Endothelial cell of umbilical vein (primary cell): ENCODE measurements at regions not wholly inside any gene's neighbourhood (a gene's known extent, or its start where the extent isn't known, plus 50 kb on each side); places are given as distances from the start of the nearest gene placed in this dataset.

Experiments
- BruUV-seq: library from RNA; stranded (reverse); fragments of 400-500 nt; replicated peaks from 2 replicates; lab custom pipeline; 2021; lab: Mats Ljungman, UMichigan
- CTCF ChIA-PET: fragments of 300-600, 350-600 bp; sonication (Branson Sonifier 250); formaldehyde crosslinking; loops from one replicate; lab custom pipeline; 2021; ENCODE audit warnings: antibody characterized with exemption, inconsistent platforms; lab: Charles Lee
- POLR2A ChIA-PET: fragments of 300-600, 350-600 bp; sonication (Branson Sonifier 250); formaldehyde crosslinking; loops from one replicate; lab custom pipeline; 2021; ENCODE audit warnings: antibody characterized with exemption, inconsistent platforms; lab: Charles Lee
- DNase-seq: peaks from one replicate; pipeline ENCODE4 v3.0.0-alpha.2; 2011; ENCODE audit warnings: low read depth, low spot score
- FAIRE-seq: peaks from 2 replicates; lab custom pipeline; 2011; peaks lifted over from hg19 to GRCh38; lab: Jason Lieb, UNC
- H2AFZ ChIP-seq: 2 replicates; pipeline ENCODE4 v1.6.0; 2012; ENCODE audit warnings: low read depth, low read length, control low read depth, inconsistent platforms
- H3K27ac ChIP-seq: 2 replicates; pipeline ENCODE4 v1.5.1; 2011; ENCODE audit warnings: low read depth, mild to moderate bottlenecking, control low read depth, low read length, moderate library complexity; ENCODE audit not compliant: insufficient read depth
- H3K27me3 ChIP-seq, 2 experiments: 2 replicates each; pipeline versions ENCODE4 v1.6.0 to v1.6.1; 2011; ENCODE audit warnings: low read length in 2 of 2, mixed read lengths in 1 of 2; ENCODE audit not compliant: control insufficient read depth in 2 of 2, insufficient read depth in 2 of 2
- H3K36me3 ChIP-seq, 2 experiments: 2 replicates in 1 of 2; 3 replicates in 1 of 2; pipeline ENCODE4 v1.5.1; 2011; ENCODE audit warnings: low read length in 2 of 2, mild to moderate bottlenecking in 1 of 2, moderate library complexity in 1 of 2; ENCODE audit not compliant: control insufficient read depth in 2 of 2, insufficient read depth in 2 of 2; ENCODE audit errors: extremely low read depth in 1 of 2
- H3K4me1 ChIP-seq: 3 replicates; pipeline ENCODE4 v1.5.1; 2011; ENCODE audit warnings: mild to moderate bottlenecking, low read length; ENCODE audit not compliant: control insufficient read depth, insufficient read depth; ENCODE audit errors: extremely low read depth
- H3K4me2 ChIP-seq: 2 replicates; pipeline ENCODE4 v1.6.1; 2011; ENCODE audit warnings: low read length, control low read depth, mixed read lengths; ENCODE audit not compliant: insufficient read depth
- H3K4me3 ChIP-seq, 3 experiments: fragments of 200-600 bp in 1 of 3; sonication (generic), shearing (Covaris generic) in 1 of 3; replicated peaks in 1 of 3; 2 replicates each; pipeline ENCODE4 v1.5.1; 2011 to 2016; ENCODE audit warnings: control low read depth in 3 of 3, low read length in 3 of 3, mild to moderate bottlenecking in 2 of 3, inconsistent platforms in 1 of 3, low read depth in 1 of 3, moderate library complexity in 1 of 3; ENCODE audit not compliant: insufficient read depth in 1 of 3
- H3K79me2 ChIP-seq: 2 replicates; pipeline ENCODE4 v1.6.0; 2012; ENCODE audit warnings: low read length, inconsistent platforms; ENCODE audit not compliant: control insufficient read depth, insufficient read depth
- H3K9ac ChIP-seq: replicated peaks from 2 replicates; pipeline ENCODE3; 2011; ENCODE audit warnings: low read length, control low read depth; ENCODE audit not compliant: insufficient read depth; ENCODE audit errors: extremely low read depth
- H3K9me1 ChIP-seq: replicated peaks from 3 replicates; pipeline ENCODE4 v1.6.0; 2011; ENCODE audit warnings: mild to moderate bottlenecking, low read length; ENCODE audit not compliant: control insufficient read depth, insufficient read depth; ENCODE audit errors: extremely low read depth
- H3K9me3 ChIP-seq: replicated peaks from 2 replicates; pipeline ENCODE4 v1.5.1; 2012; ENCODE audit warnings: low read length, inconsistent platforms; ENCODE audit not compliant: control insufficient read depth, insufficient read depth
- H4K20me1 ChIP-seq: replicated peaks from 2 replicates; pipeline ENCODE3; 2011; ENCODE audit warnings: mild to moderate bottlenecking, low read length; ENCODE audit not compliant: control insufficient read depth, insufficient read depth; ENCODE audit errors: extremely low read depth
- EZH2 ChIP-seq: IDR thresholded peaks from 2 replicates; pipeline ENCODE4 v1.6.1; 2012; ENCODE audit warnings: borderline replicate concordance, low read depth, mild to moderate bottlenecking, moderate library complexity, low read length, inconsistent platforms; ENCODE audit not compliant: severe bottlenecking
- MAX ChIP-seq: IDR thresholded peaks from 2 replicates; pipeline ENCODE4 v1.6.1; 2011; ENCODE audit not compliant: insufficient read depth, insufficient read length
- POLR2A ChIP-seq: IDR thresholded peaks from 2 replicates; pipeline ENCODE4 v1.6.1; 2012; ENCODE audit warnings: low read depth, mild to moderate bottlenecking, control low read depth, low read length
- POLR2AphosphoS5 ChIP-seq: IDR thresholded peaks from 2 replicates; pipeline ENCODE4 v1.6.1; 2012; ENCODE audit warnings: low read depth, mild to moderate bottlenecking, control low read depth, low read length, moderate library complexity; ENCODE audit not compliant: insufficient read depth
- dilution Hi-C: fragments of 300-500 bp; cut with MboI; formaldehyde crosslinking; loops from one replicate; pipeline ENCODE4 v1.15.0; 2019; ENCODE audit warnings: low sequenced_read_pairs; ENCODE audit not compliant: extremely low pct_ligation_motif_present
- intact Hi-C: fragments of 100-400 bp; cut with micrococcal nuclease; formaldehyde crosslinking; loops from one replicate; pipeline ENCODE4 v1.10.0; 2022

DNA sequence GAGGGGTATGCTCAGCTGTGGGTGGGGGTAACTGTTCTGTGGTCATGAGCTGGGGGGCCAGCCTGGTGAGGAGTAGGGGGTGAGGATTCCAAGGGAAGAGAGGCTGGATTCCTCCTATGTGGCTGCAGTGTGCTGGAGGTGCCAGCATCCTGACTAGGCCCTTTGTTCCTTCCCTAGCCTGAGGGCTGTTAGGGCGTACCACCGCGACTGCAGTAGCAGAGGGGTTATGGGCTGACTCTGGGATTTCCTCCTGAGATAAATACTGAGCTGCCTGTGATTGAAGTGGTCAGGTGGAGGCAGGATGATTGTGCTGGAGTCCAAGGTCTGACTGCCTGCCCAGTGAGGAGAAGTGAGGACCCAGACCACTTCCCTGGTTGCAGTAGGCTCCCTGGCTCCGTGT lies 205.3 kb downstream of the ADGRG6 start:
- BruUV-seq = no TSS peak
- Histone ChIP-seq H3K4me2 (no peak overlapping the region), H3K9me3 (no peaks in the 10 kb centered on the region), H3K79me2 (no peaks in the 10 kb centered on the region), H3K36me3 (no peaks in the 10 kb centered on the region), H3K4me1 (no peaks in the 10 kb centered on the region), H2AFZ (no peak overlapping the region), H3K27me3 (peaks cover 5 to 10% of the 10 kb centered on the region in 2 experiments), H4K20me1 (no peaks in the 10 kb centered on the region), H3K9ac (no peak overlapping the region), H3K4me3 (no peak overlapping the region), H3K9me1 (no peaks in the 10 kb centered on the region), H3K27ac (no peak overlapping the region)
- CTCF ChIA-PET = interaction anchor here (2.1 kb wide), 1 partner anchor 32 kb away, joined by 10 read pairs; no protein-coding TSS in a partner anchor
- no peak for TF ChIP-seq EZH2
- no peak for TF ChIP-seq POLR2A
- dilution Hi-C loops = no loop called here
- intact Hi-C loops = no loop called here
- DNase-seq (no peak), FAIRE-seq (no peak)
- POLR2A ChIA-PET = no interaction called here

DNA sequence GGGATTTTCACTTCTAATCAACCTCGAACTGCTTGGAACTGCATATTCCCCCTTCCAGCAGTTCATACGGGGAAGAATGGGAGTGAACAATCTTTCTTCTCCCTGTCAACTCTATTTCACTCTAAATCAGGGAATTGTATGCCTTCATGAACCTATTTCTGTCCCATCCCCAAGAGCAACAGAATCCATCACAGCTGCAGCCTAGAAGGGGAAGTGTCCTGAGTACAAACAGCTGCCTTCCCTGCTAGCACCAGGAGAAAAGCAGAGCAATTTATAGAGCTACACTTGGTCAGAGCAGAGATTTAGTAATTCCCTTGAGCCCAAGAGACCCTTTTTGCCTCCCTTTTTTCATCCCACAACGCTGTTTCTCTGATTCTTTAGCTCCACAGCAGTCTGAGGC lies 208.4 kb downstream of the ADGRG6 start:
- no peaks in the 10 kb centered on the region for H3K9me1 ChIP-seq
- H3K79me2 ChIP-seq = no peaks in the 10 kb centered on the region
- BruUV-seq = no TSS peak
- ChIA-PET CTCF (interaction anchor here (0.8 kb wide), 1 partner anchor 36 kb away, joined by 3 read pairs; no protein-coding TSS in a partner anchor), POLR2A (no interaction called here)
- dilution Hi-C loops (no loop called here), intact Hi-C loops (no loop called here)
- H3K4me2 ChIP-seq = no peak overlapping the region
- FAIRE-seq = no peak
- peaks cover 5 to 10% of the 10 kb centered on the region in 2 experiments for H3K27me3 ChIP-seq
- no peak overlapping the region for H3K4me3 ChIP-seq
- TF ChIP-seq MAX (no peak), POLR2AphosphoS5 (no peak), POLR2A (no peak)
- H3K9ac ChIP-seq = no peak overlapping the region
- H3K36me3 ChIP-seq = no peaks in the 10 kb centered on the region
- H2AFZ ChIP-seq = no peak overlapping the region
- H4K20me1 ChIP-seq = no peaks in the 10 kb centered on the region
- H3K9me3 ChIP-seq = no peaks in the 10 kb centered on the region
- DNase-seq = no peak
- H3K4me1 ChIP-seq = no peaks in the 10 kb centered on the region
- H3K27ac ChIP-seq = no peak overlapping the region
